ENCODE measurements at regions not wholly inside any gene's neighbourhood (a gene's known extent, or its start where the extent isn't known, plus 50 kb on each side); places are given as distances from the start of the nearest gene placed in this dataset.

- Mint-ChIP-seq H3K27me3 (no peaks in the 10 kb centered on the region), H3K9me3 (peaks cover 2% of the 10 kb centered on the region), H3K4me3 (no peak overlapping the region), H3K36me3 (ENCODE audit: low read depth) (no peaks in the 10 kb centered on the region), H3K4me1 (no peaks in the 10 kb centered on the region), H3K27ac (no peak overlapping the region)
- ChIA-PET POLR2A (no interaction called here), CTCF (no interaction called here)
- no peak for DNase-seq
Observed at GRCh38 chr12:58615047-58615446, 305.3 kb downstream of the LRIG3 start.

- CTCF ChIA-PET: no interaction called here
- POLR2A ChIA-PET: no interaction called here
- Mint-ChIP-seq H3K27me3 (no peaks in the 10 kb centered on the region), H3K36me3 (ENCODE audit: low read depth) (no peaks in the 10 kb centered on the region), H3K9me3 (peaks cover 2% of the 10 kb centered on the region), H3K4me1 (no peaks in the 10 kb centered on the region), H3K4me3 (no peak overlapping the region), H3K27ac (no peak overlapping the region)
- DNase-seq: no peak
Observed at GRCh38 chr12:58615576-58615975, 304.7 kb downstream of the LRIG3 start.

GRCh38 chr12:58616618-58617017 is 303.7 kb downstream of the LRIG3 start:
- no peaks in the 10 kb centered on the region for H3K36me3 Mint-ChIP-seq (ENCODE audit: low read depth)
- CTCF ChIA-PET: no interaction called here
- H3K27ac Mint-ChIP-seq: no peak overlapping the region
- DNase-seq: no peak
- POLR2A ChIA-PET: no interaction called here
- no peaks in the 10 kb centered on the region for H3K27me3 Mint-ChIP-seq
- H3K4me3 Mint-ChIP-seq: no peak overlapping the region
- peaks cover 2% of the 10 kb centered on the region for H3K9me3 Mint-ChIP-seq
- H3K4me1 Mint-ChIP-seq: no peaks in the 10 kb centered on the region

- no peak for DNase-seq
- H3K4me1 Mint-ChIP-seq: no peaks in the 10 kb centered on the region
- H3K9me3 Mint-ChIP-seq: no peaks in the 10 kb centered on the region
- no peaks in the 10 kb centered on the region for H3K27me3 Mint-ChIP-seq
- no peaks in the 10 kb centered on the region for H3K36me3 Mint-ChIP-seq (ENCODE audit: low read depth)
- no peak overlapping the region for H3K4me3 Mint-ChIP-seq
- no peak overlapping the region for H3K27ac Mint-ChIP-seq
- ChIA-PET POLR2A (no interaction called here), CTCF (no interaction called here)
Observed at GRCh38 chr12:58621126-58621525, 299.2 kb downstream of the LRIG3 start.

GRCh38 chr12:58629376-58629775 is 290.9 kb downstream of the LRIG3 start:
- Mint-ChIP-seq H3K36me3 (ENCODE audit: low read depth) (no peaks in the 10 kb centered on the region), H3K4me3 (no peak overlapping the region), H3K4me1 (no peaks in the 10 kb centered on the region), H3K27ac (no peak overlapping the region), H3K27me3 (no peaks in the 10 kb centered on the region), H3K9me3 (no peaks in the 10 kb centered on the region)
- POLR2A ChIA-PET: no interaction called here
- CTCF ChIA-PET: no interaction called here
- DNase-seq: no peak

GRCh38 chr12:58633479-58633878 is 286.8 kb downstream of the LRIG3 start:
- no peak for DNase-seq
- Mint-ChIP-seq H3K9me3 (no peaks in the 10 kb centered on the region), H3K4me1 (no peaks in the 10 kb centered on the region), H3K27ac (no peak overlapping the region), H3K4me3 (no peak overlapping the region), H3K36me3 (ENCODE audit: low read depth) (no peaks in the 10 kb centered on the region), H3K27me3 (no peaks in the 10 kb centered on the region)
- ChIA-PET CTCF (no interaction called here), POLR2A (no interaction called here)

- Mint-ChIP-seq H3K36me3 (ENCODE audit: low read depth) (no peaks in the 10 kb centered on the region), H3K27me3 (no peaks in the 10 kb centered on the region), H3K27ac (no peak overlapping the region), H3K4me3 (no peak overlapping the region), H3K4me1 (no peaks in the 10 kb centered on the region), H3K9me3 (no peaks in the 10 kb centered on the region)
- no peak for DNase-seq
- CTCF ChIA-PET: no interaction called here
- POLR2A ChIA-PET: no interaction called here
Observed at GRCh38 chr12:58639318-58639934, 280.9 kb downstream of the LRIG3 start.

GRCh38 chr12:58640314-58640713 is 280.0 kb downstream of the LRIG3 start:
- CTCF ChIA-PET: no interaction called here
- DNase-seq: no peak
- no peaks in the 10 kb centered on the region for H3K27me3 Mint-ChIP-seq
- no peaks in the 10 kb centered on the region for H3K4me1 Mint-ChIP-seq
- H3K4me3 Mint-ChIP-seq: no peak overlapping the region
- POLR2A ChIA-PET: no interaction called here
- H3K36me3 Mint-ChIP-seq (ENCODE audit: low read depth): no peaks in the 10 kb centered on the region
- no peak overlapping the region for H3K27ac Mint-ChIP-seq
- no peaks in the 10 kb centered on the region for H3K9me3 Mint-ChIP-seq

- no peaks in the 10 kb centered on the region for H3K36me3 Mint-ChIP-seq (ENCODE audit: low read depth)
- no peaks in the 10 kb centered on the region for H3K27me3 Mint-ChIP-seq
- no peaks in the 10 kb centered on the region for H3K9me3 Mint-ChIP-seq
- no peak overlapping the region for H3K27ac Mint-ChIP-seq
- POLR2A ChIA-PET: no interaction called here
- CTCF ChIA-PET: no interaction called here
- no peak overlapping the region for H3K4me3 Mint-ChIP-seq
- H3K4me1 Mint-ChIP-seq: no peaks in the 10 kb centered on the region
- DNase-seq: no peak
Observed at GRCh38 chr12:58645946-58646345, 274.4 kb downstream of the LRIG3 start.

GRCh38 chr12:58647495-58647894 is 272.8 kb downstream of the LRIG3 start:
- Mint-ChIP-seq H3K27me3 (no peaks in the 10 kb centered on the region), H3K9me3 (no peaks in the 10 kb centered on the region), H3K4me3 (no peak overlapping the region), H3K4me1 (no peaks in the 10 kb centered on the region), H3K27ac (no peak overlapping the region), H3K36me3 (ENCODE audit: low read depth) (no peaks in the 10 kb centered on the region)
- ChIA-PET CTCF (no interaction called here), POLR2A (no interaction called here)
- no peak for DNase-seq

GRCh38 chr12:58648176-58648575 is 272.1 kb downstream of the LRIG3 start:
- H3K27me3 Mint-ChIP-seq: no peaks in the 10 kb centered on the region
- H3K9me3 Mint-ChIP-seq: no peaks in the 10 kb centered on the region
- H3K4me3 Mint-ChIP-seq: no peak overlapping the region
- H3K27ac Mint-ChIP-seq: no peak overlapping the region
- no peaks in the 10 kb centered on the region for H3K4me1 Mint-ChIP-seq
- H3K36me3 Mint-ChIP-seq (ENCODE audit: low read depth): no peaks in the 10 kb centered on the region
- POLR2A ChIA-PET: no interaction called here
- DNase-seq: no peak
- CTCF ChIA-PET: no interaction called here

GRCh38 chr12:58651850-58652249 is 268.5 kb downstream of the LRIG3 start:
- Mint-ChIP-seq H3K27me3 (no peaks in the 10 kb centered on the region), H3K4me3 (no peak overlapping the region), H3K36me3 (ENCODE audit: low read depth) (no peaks in the 10 kb centered on the region), H3K27ac (no peak overlapping the region), H3K4me1 (no peaks in the 10 kb centered on the region), H3K9me3 (no peaks in the 10 kb centered on the region)
- POLR2A ChIA-PET: no interaction called here
- CTCF ChIA-PET: no interaction called here
- no peak for DNase-seq

- H3K4me1 Mint-ChIP-seq: no peaks in the 10 kb centered on the region
- no peaks in the 10 kb centered on the region for H3K36me3 Mint-ChIP-seq (ENCODE audit: low read depth)
- DNase-seq: no peak
- H3K4me3 Mint-ChIP-seq: no peak overlapping the region
- ChIA-PET POLR2A (no interaction called here), CTCF (no interaction called here)
- H3K27ac Mint-ChIP-seq: no peak overlapping the region
- H3K27me3 Mint-ChIP-seq: no peaks in the 10 kb centered on the region
- H3K9me3 Mint-ChIP-seq: no peaks in the 10 kb centered on the region
Observed at GRCh38 chr12:58654021-58654420, 266.3 kb downstream of the LRIG3 start.

- Mint-ChIP-seq H3K27ac (no peak overlapping the region), H3K27me3 (no peaks in the 10 kb centered on the region), H3K4me1 (no peaks in the 10 kb centered on the region), H3K36me3 (ENCODE audit: low read depth) (no peaks in the 10 kb centered on the region), H3K9me3 (no peaks in the 10 kb centered on the region), H3K4me3 (no peak overlapping the region)
- ChIA-PET POLR2A (no interaction called here), CTCF (no interaction called here)
- DNase-seq: no peak
Observed at GRCh38 chr12:58655375-58655774, 264.9 kb downstream of the LRIG3 start.

All from activated CD4-positive, alpha-beta memory T cell treated with anti-CD3 and anti-CD28 coated beads, Interleukin-2, amount 10 ng/mL, durations not matched to agents 7 days and 5 days (primary cell).